CD14-positive monocyte (primary cell): ENCODE measurements at regions not wholly inside any gene's neighbourhood (a gene's known extent, or its start where the extent isn't known, plus 50 kb on each side); places are given as distances from the start of the nearest gene placed in this dataset.

Experiments used
- DNase-seq, 3 donors: peaks; one replicate each; pipeline ENCODE4 v3.0.0-alpha.2; 2011 to 2022
- H2AFZ ChIP-seq: 2 replicates; pipeline ENCODE4 v1.6.0; 2012; ENCODE audit warnings: mild to moderate bottlenecking, low read depth, low read length, inconsistent platforms; ENCODE audit not compliant: insufficient read depth, poor library complexity, severe bottlenecking
- H3K27ac ChIP-seq, 2 donors: 1 replicate in 1 of 2; 2 replicates in 1 of 2; pipeline ENCODE4 v1.5.1; 2012 to 2013; ENCODE audit warnings: low read length in 2 of 2, control low read depth in 1 of 2, inconsistent platforms in 1 of 2, low read depth in 1 of 2, mild to moderate bottlenecking in 1 of 2
- H3K27me3 ChIP-seq, 2 donors: one replicate each; pipeline versions ENCODE4 v1.6.0 to v1.6.1; 2011 to 2013; ENCODE audit warnings: low read length in 2 of 2; ENCODE audit not compliant: control insufficient read depth in 2 of 2, insufficient read depth in 2 of 2
- H3K36me3 ChIP-seq, 2 donors: replicated peaks in 1 of 2; 1 replicate in 1 of 2; 2 replicates in 1 of 2; pipeline versions ENCODE4 v1.5.1 to v1.6.1; 2012 to 2013; ENCODE audit warnings: low read length in 2 of 2, control low read depth in 1 of 2, inconsistent platforms in 1 of 2, mild to moderate bottlenecking in 1 of 2; ENCODE audit not compliant: insufficient read depth in 2 of 2, control insufficient read depth in 1 of 2
- H3K4me1 ChIP-seq, 2 donors: 1 replicate in 1 of 2; 2 replicates in 1 of 2; pipeline versions ENCODE4 v1.5.1 to v1.6.1; 2012 to 2013; ENCODE audit warnings: low read length in 2 of 2, control low read depth in 1 of 2, inconsistent platforms in 1 of 2, mild to moderate bottlenecking in 1 of 2, moderate library complexity in 1 of 2; ENCODE audit not compliant: insufficient read depth in 2 of 2, control insufficient read depth in 1 of 2
- H3K4me2 ChIP-seq: replicated peaks from 2 replicates; pipeline ENCODE3; 2012; ENCODE audit warnings: low read length, moderate library complexity, mild to moderate bottlenecking; ENCODE audit not compliant: poor library complexity, severe bottlenecking; ENCODE audit errors: extremely low read depth
- H3K4me3 ChIP-seq, 3 experiments: fragments of 200-600 bp in 1 of 3; sonication (generic) in 1 of 3; replicated peaks in 1 of 3; 1 replicate in 2 of 3; 2 replicates in 1 of 3; pipeline ENCODE4 v1.5.1; 2011 to 2013; ENCODE audit warnings: low read length in 3 of 3, mild to moderate bottlenecking in 3 of 3, control low read depth in 2 of 3, low read depth in 2 of 3, inconsistent platforms in 1 of 3, moderate library complexity in 1 of 3
- H3K79me2 ChIP-seq: 2 replicates; pipeline ENCODE4 v1.6.0; 2012; ENCODE audit warnings: mild to moderate bottlenecking, control low read depth, inconsistent platforms, low read length, moderate library complexity; ENCODE audit not compliant: insufficient read depth
- H3K9ac ChIP-seq: 2 replicates; pipeline ENCODE4 v1.6.0; 2017; ENCODE audit warnings: low read length, mild to moderate bottlenecking; ENCODE audit not compliant: insufficient read depth, poor library complexity, severe bottlenecking
- H3K9me3 ChIP-seq, 2 donors: replicated peaks in 1 of 2; 1 replicate in 1 of 2; 2 replicates in 1 of 2; pipeline versions ENCODE4 v1.5.1 to v1.6.1; 2012 to 2013; ENCODE audit warnings: low read length in 2 of 2, control low read depth in 1 of 2; ENCODE audit not compliant: control insufficient read depth in 1 of 2, insufficient read depth in 1 of 2
- H4K20me1 ChIP-seq: 2 replicates; pipeline ENCODE4 v1.6.0; 2012; ENCODE audit warnings: mild to moderate bottlenecking, low read length, control low read depth, moderate library complexity; ENCODE audit not compliant: insufficient read depth
- H3K27ac Mint-ChIP-seq, 7 donors: one replicate each; pipeline ENCODE4 v1.8.0; 2020; ENCODE audit warnings: mild to moderate bottlenecking in 7 of 7, mixed read lengths in 7 of 7, moderate library complexity in 6 of 7, inconsistent platforms in 2 of 7
- H3K27me3 Mint-ChIP-seq, 3 donors: one replicate each; pipeline ENCODE4 v1.8.0; 2021 to 2022; ENCODE audit warnings: low read depth in 3 of 3, mild to moderate bottlenecking in 3 of 3, mixed read lengths in 3 of 3, moderate library complexity in 3 of 3, inconsistent platforms in 1 of 3
- H3K36me3 Mint-ChIP-seq, 2 donors: one replicate each; pipeline ENCODE4 v1.8.0; 2020; ENCODE audit warnings: mixed read lengths in 2 of 2, inconsistent platforms in 1 of 2, mild to moderate bottlenecking in 1 of 2
- H3K4me1 Mint-ChIP-seq: one replicate; pipeline ENCODE4 v1.8.0; 2020; ENCODE audit warnings: mild to moderate bottlenecking, mixed read lengths
- H3K4me3 Mint-ChIP-seq, 2 donors: one replicate each; pipeline ENCODE4 v1.8.0; 2020; ENCODE audit warnings: mild to moderate bottlenecking in 2 of 2, mixed read lengths in 2 of 2, moderate library complexity in 1 of 2
- H3K9me3 Mint-ChIP-seq, 7 donors: one replicate each; pipeline ENCODE4 v1.8.0; 2020 to 2022; ENCODE audit warnings: mixed read lengths in 7 of 7, mild to moderate bottlenecking in 6 of 7, moderate library complexity in 6 of 7, inconsistent platforms in 2 of 7
- WGBS: methylation state at CpG from one replicate; pipeline ENCODE4 v1.1.5; 2013; ENCODE audit warnings: missing lambda C conversion rate; ENCODE audit not compliant: insufficient coverage; 5-methylcytosine and 5-hydroxymethylcytosine counted together
- intact Hi-C, 2 donors: fragments of 100-400 bp; cut with micrococcal nuclease; formaldehyde crosslinking; loops; one replicate each; pipeline versions ENCODE4 v1.15.0 to v1.15.1; 2023
- TF ChIP-seq, protein P1 (sequence below): fragments of 200-600 bp; IDR thresholded peaks from one replicate; pipeline ENCODE4 v1.8.0; 2022; ENCODE audit warnings: antibody characterized with exemption, mild to moderate bottlenecking

DNA sequence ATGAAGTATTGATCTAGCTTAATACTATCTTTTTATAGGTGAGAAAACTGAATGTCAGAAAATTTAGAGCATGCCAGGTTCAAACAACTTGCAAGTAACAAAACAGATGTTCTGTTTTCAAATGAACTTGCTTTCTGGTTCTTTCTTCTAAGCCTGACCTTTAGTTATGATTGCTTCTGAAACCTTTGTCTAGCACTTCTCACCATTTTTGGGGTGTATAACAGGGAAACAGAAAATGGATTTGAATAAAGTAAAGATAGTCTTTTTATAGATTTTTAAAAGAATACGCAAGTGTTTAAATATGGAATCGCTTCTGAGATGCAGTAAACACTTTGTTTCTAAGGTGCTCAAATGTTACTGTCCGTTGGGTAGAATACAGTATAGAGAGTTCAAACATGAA is 687.2 kb upstream of the CPEB2 start:
- Histone ChIP-seq H3K79me2 (no peaks in the 10 kb centered on the region), H2AFZ (no peak overlapping the region), H3K4me1 (no peaks in the 10 kb centered on the region), H3K4me2 (no peak overlapping the region), H3K27me3 (no peaks in the 10 kb centered on the region), H3K4me3 (no peak overlapping the region), H4K20me1 (no peaks in the 10 kb centered on the region), H3K9me3 (no peaks in the 10 kb centered on the region), H3K9ac (no peak overlapping the region), H3K36me3 (no peaks in the 10 kb centered on the region), H3K27ac (no peak overlapping the region)
- no peak for DNase-seq
- H3K36me3 Mint-ChIP-seq, result no peaks in the 10 kb centered on the region
- 100% methylated on average over 2 of the region's 3 CpGs for WGBS
- TF ChIP-seq, protein P1, sequence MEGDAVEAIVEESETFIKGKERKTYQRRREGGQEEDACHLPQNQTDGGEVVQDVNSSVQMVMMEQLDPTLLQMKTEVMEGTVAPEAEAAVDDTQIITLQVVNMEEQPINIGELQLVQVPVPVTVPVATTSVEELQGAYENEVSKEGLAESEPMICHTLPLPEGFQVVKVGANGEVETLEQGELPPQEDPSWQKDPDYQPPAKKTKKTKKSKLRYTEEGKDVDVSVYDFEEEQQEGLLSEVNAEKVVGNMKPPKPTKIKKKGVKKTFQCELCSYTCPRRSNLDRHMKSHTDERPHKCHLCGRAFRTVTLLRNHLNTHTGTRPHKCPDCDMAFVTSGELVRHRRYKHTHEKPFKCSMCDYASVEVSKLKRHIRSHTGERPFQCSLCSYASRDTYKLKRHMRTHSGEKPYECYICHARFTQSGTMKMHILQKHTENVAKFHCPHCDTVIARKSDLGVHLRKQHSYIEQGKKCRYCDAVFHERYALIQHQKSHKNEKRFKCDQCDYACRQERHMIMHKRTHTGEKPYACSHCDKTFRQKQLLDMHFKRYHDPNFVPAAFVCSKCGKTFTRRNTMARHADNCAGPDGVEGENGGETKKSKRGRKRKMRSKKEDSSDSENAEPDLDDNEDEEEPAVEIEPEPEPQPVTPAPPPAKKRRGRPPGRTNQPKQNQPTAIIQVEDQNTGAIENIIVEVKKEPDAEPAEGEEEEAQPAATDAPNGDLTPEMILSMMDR, result no peak
- intact Hi-C loops, result no loop called here
- H3K27ac Mint-ChIP-seq, result no peak overlapping the region
- H3K4me1 Mint-ChIP-seq, result peaks cover 1% of the 10 kb centered on the region
- H3K27me3 Mint-ChIP-seq, result peaks cover 0 to 1% (median 0%) of the 10 kb centered on the region in 3 donors
- H3K4me3 Mint-ChIP-seq, result no peak overlapping the region
- peaks cover 0 to 3% (median 0%) of the 10 kb centered on the region in 7 donors for H3K9me3 Mint-ChIP-seq

DNA sequence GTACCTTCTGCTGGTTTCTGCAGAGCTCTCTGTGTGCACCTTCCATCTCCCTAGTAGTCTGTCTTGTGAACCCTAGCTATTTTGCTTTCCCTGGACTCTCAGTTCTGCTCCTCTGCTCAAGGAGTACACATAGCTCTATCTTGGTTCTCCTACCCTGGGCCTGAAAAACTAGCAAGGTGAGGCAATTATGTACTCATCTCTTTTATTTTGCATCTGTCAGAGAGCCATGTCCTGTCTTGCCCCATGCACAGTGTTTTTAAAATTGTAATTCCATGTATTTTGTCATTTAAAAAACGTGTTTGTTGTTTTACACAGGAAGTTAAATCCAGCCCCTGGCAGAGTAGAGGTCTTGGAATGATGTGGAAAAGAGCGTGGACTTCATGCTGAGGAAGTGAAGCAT is 684.9 kb upstream of the CPEB2 start:
- H3K27me3 Mint-ChIP-seq, result peaks cover 0 to 1% (median 0%) of the 10 kb centered on the region in 3 donors
- intact Hi-C loops, result no loop called here
- 87% methylated on average over 2 of the region's 2 CpGs for WGBS

More for the DNA sequence above, 684.9 kb upstream of the CPEB2 start:
- Histone ChIP-seq H3K4me1 (no peaks in the 10 kb centered on the region), H3K4me3 (no peak overlapping the region), H3K4me2 (no peak overlapping the region), H3K79me2 (no peaks in the 10 kb centered on the region), H3K9ac (no peak overlapping the region), H3K36me3 (no peaks in the 10 kb centered on the region), H3K27me3 (no peaks in the 10 kb centered on the region), H3K27ac (no peak overlapping the region), H3K9me3 (no peaks in the 10 kb centered on the region), H4K20me1 (no peaks in the 10 kb centered on the region), H2AFZ (no peak overlapping the region)
- no peak for DNase-seq
- H3K27ac Mint-ChIP-seq, result peak overlapping the region in 1 of 7 donors; percentile 16
- peaks cover 0 to 5% (median 0%) of the 10 kb centered on the region in 7 donors for H3K9me3 Mint-ChIP-seq
- no peak overlapping the region for H3K4me3 Mint-ChIP-seq
- H3K4me1 Mint-ChIP-seq, result no peaks in the 10 kb centered on the region
- no peaks in the 10 kb centered on the region for H3K36me3 Mint-ChIP-seq
- TF ChIP-seq, protein P1, result no peak
